Neural progenitor cell (in vitro differentiated cells): ENCODE measurements at regions not wholly inside any gene's neighbourhood (a gene's known extent, or its start where the extent isn't known, plus 50 kb on each side); places are given as distances from the start of the nearest gene placed in this dataset.

Experiments used
- DNase-seq: peaks from one replicate; pipeline ENCODE4 v3.0.0-alpha.2; 2016; ENCODE audit warnings: low spot score
- H2AFZ ChIP-seq: fragments of 200-600 bp; sonication (generic); replicated peaks from 2 replicates; pipeline ENCODE4 v1.6.1; 2016; ENCODE audit warnings: antibody characterized with exemption
- H3F3A ChIP-seq: fragments of 200-600 bp; sonication (generic); 2 replicates; pipeline ENCODE4 v1.6.1; 2016; ENCODE audit warnings: antibody characterized with exemption, low read depth
- H3K27ac ChIP-seq: fragments of 200-600 bp; sonication (generic); 2 replicates; pipeline ENCODE4 v1.5.1; 2016; ENCODE audit warnings: mild to moderate bottlenecking
- H3K27me3 ChIP-seq: fragments of 200-600 bp; sonication (generic); 2 replicates; pipeline ENCODE4 v1.6.1; 2016; ENCODE audit warnings: mild to moderate bottlenecking, moderate library complexity
- H3K36me3 ChIP-seq: fragments of 200-600 bp; sonication (generic); 2 replicates; pipeline ENCODE4 v1.5.1; 2016
- H3K4me1 ChIP-seq: fragments of 200-600 bp; sonication (generic); 2 replicates; pipeline ENCODE4 v1.6.1; 2016; ENCODE audit warnings: mixed run types
- H3K4me2 ChIP-seq: fragments of 200-600 bp; sonication (generic); 2 replicates; pipeline ENCODE4 v1.6.1; 2016
- H3K4me3 ChIP-seq: fragments of 200-600 bp; sonication (generic); 2 replicates; pipeline ENCODE4 v1.5.1; 2016
- H3K79me2 ChIP-seq: fragments of 200-600 bp; sonication (generic); 2 replicates; pipeline ENCODE4 v1.6.1; 2016; ENCODE audit warnings: low read depth
- H3K9ac ChIP-seq: fragments of 200-600 bp; sonication (generic); 2 replicates; pipeline ENCODE4 v1.6.1; 2016
- H3K9me3 ChIP-seq: fragments of 200-600 bp; sonication (generic); 2 replicates; pipeline ENCODE4 v1.5.1; 2016; ENCODE audit warnings: low read depth
- H4K20me1 ChIP-seq: fragments of 200-600 bp; sonication (generic); 2 replicates; pipeline ENCODE4 v1.6.1; 2016; ENCODE audit warnings: low read depth
- H3K27ac Mint-ChIP-seq: 3 replicates; pipeline ENCODE4 v1.8.0; 2021; ENCODE audit warnings: mixed read lengths
- H3K27me3 Mint-ChIP-seq: 2 replicates; pipeline ENCODE4 v1.8.0; 2022; ENCODE audit warnings: low read depth, mild to moderate bottlenecking, inconsistent platforms, moderate library complexity, mixed read lengths; ENCODE audit not compliant: insufficient read depth
- H3K36me3 Mint-ChIP-seq: 3 replicates; pipeline ENCODE4 v1.8.0; 2021; ENCODE audit warnings: mixed read lengths
- H3K4me1 Mint-ChIP-seq: 3 replicates; pipeline ENCODE4 v1.8.0; 2021; ENCODE audit warnings: mixed read lengths
- H3K4me3 Mint-ChIP-seq: 3 replicates; pipeline ENCODE4 v1.8.0; 2021; ENCODE audit warnings: mild to moderate bottlenecking, moderate library complexity, mixed read lengths
- H3K9me3 Mint-ChIP-seq: 3 replicates; pipeline ENCODE4 v1.8.0; 2020; ENCODE audit warnings: mixed read lengths
- EZH2 ChIP-seq: fragments of 200-600 bp; sonication (generic); IDR thresholded peaks from 2 replicates; pipeline ENCODE4 v1.6.1; 2017; ENCODE audit warnings: antibody characterized with exemption, mild to moderate bottlenecking, moderate library complexity
- EZH2phosphoT487 ChIP-seq: fragments of 200-600 bp; sonication (generic); IDR thresholded peaks from 2 replicates; pipeline ENCODE4 v1.6.1; 2017; ENCODE audit warnings: antibody characterized with exemption
- TF ChIP-seq, protein P1 (sequence below): fragments of 200-600 bp; sonication (generic); IDR thresholded peaks from 2 replicates; pipeline ENCODE4 v1.5.1; 2017; ENCODE audit warnings: antibody characterized with exemption, mild to moderate bottlenecking

DNA sequence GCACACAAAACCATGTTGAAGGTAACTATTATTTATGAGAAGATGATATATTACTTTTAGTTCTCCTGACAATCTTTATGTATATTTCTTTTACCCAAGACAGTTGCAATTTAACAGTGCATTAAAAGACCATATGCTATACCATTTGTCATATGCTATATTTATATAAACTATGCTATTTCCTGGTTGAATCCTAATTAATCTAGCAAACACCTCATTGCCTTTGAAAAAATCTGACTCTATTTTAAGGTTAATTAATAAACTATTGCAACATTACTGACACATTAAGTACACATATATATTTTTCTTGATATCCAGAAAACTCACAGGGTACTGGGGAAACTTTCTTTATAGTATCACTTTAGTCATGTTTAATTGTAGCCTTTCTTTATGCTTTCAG, 649.4 kb upstream of the PCDH20 start:
- H3K27me3 ChIP-seq: no peaks in the 10 kb centered on the region
- peaks cover 2% of the 10 kb centered on the region for H3K27me3 Mint-ChIP-seq
- H3K4me1 ChIP-seq: no peaks in the 10 kb centered on the region
- no peak overlapping the region for H3K27ac ChIP-seq
- no peaks in the 10 kb centered on the region for H3K36me3 ChIP-seq
- H3K4me3 ChIP-seq: no peak overlapping the region
- H3K9me3 ChIP-seq: no peaks in the 10 kb centered on the region
- TF ChIP-seq EZH2phosphoT487 (no peak), EZH2 (no peak)
- TF ChIP-seq, protein P1, sequence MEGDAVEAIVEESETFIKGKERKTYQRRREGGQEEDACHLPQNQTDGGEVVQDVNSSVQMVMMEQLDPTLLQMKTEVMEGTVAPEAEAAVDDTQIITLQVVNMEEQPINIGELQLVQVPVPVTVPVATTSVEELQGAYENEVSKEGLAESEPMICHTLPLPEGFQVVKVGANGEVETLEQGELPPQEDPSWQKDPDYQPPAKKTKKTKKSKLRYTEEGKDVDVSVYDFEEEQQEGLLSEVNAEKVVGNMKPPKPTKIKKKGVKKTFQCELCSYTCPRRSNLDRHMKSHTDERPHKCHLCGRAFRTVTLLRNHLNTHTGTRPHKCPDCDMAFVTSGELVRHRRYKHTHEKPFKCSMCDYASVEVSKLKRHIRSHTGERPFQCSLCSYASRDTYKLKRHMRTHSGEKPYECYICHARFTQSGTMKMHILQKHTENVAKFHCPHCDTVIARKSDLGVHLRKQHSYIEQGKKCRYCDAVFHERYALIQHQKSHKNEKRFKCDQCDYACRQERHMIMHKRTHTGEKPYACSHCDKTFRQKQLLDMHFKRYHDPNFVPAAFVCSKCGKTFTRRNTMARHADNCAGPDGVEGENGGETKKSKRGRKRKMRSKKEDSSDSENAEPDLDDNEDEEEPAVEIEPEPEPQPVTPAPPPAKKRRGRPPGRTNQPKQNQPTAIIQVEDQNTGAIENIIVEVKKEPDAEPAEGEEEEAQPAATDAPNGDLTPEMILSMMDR: no peak
- no peaks in the 10 kb centered on the region for H3F3A ChIP-seq
- DNase-seq: no peak
- no peak overlapping the region for H2AFZ ChIP-seq
- H3K9ac ChIP-seq: no peak overlapping the region
- no peaks in the 10 kb centered on the region for H3K4me1 Mint-ChIP-seq
- H3K4me2 ChIP-seq: no peak overlapping the region
- no peaks in the 10 kb centered on the region for H3K36me3 Mint-ChIP-seq
- no peaks in the 10 kb centered on the region for H4K20me1 ChIP-seq
- H3K9me3 Mint-ChIP-seq: no peaks in the 10 kb centered on the region
- H3K79me2 ChIP-seq: no peaks in the 10 kb centered on the region
- H3K27ac Mint-ChIP-seq: no peak overlapping the region
- H3K4me3 Mint-ChIP-seq: no peak overlapping the region

DNA sequence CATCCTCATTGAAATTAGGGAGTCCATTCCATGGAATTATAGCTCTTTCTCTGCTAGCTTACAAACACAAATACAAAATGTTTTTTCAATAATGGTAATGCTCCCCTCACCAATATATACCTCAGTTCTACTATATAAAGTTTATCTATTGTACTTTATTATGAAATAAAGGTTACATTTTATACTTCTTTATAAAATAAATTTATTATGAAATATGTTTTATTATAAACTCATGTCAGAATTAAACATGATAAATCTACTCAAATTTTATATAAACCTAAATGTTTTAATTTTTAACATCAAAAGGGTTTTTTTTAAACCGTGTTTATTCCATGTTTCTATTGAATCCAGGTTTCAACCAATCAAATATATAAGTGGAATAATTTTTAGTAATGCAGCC, 646.1 kb upstream of the PCDH20 start:
- no peak overlapping the region for H3K27ac ChIP-seq
- H3F3A ChIP-seq: no peaks in the 10 kb centered on the region
- H3K4me1 ChIP-seq: no peaks in the 10 kb centered on the region
- no peak overlapping the region for H3K9ac ChIP-seq
- H3K9me3 ChIP-seq: no peaks in the 10 kb centered on the region
- H3K4me1 Mint-ChIP-seq: peaks cover 12% of the 10 kb centered on the region
- H3K4me2 ChIP-seq: no peak overlapping the region
- no peaks in the 10 kb centered on the region for H3K9me3 Mint-ChIP-seq
- no peak overlapping the region for H3K4me3 ChIP-seq
- no peaks in the 10 kb centered on the region for H4K20me1 ChIP-seq
- H3K27me3 Mint-ChIP-seq: peaks cover 2% of the 10 kb centered on the region
- no peak overlapping the region for H3K4me3 Mint-ChIP-seq
- H3K36me3 ChIP-seq: no peaks in the 10 kb centered on the region
- no peaks in the 10 kb centered on the region for H3K27me3 ChIP-seq
- DNase-seq: no peak
- H3K79me2 ChIP-seq: no peaks in the 10 kb centered on the region
- no peak overlapping the region for H2AFZ ChIP-seq
- TF ChIP-seq EZH2 (no peak), EZH2phosphoT487 (no peak)
- TF ChIP-seq, protein P1: no peak
- H3K27ac Mint-ChIP-seq: no peak overlapping the region
- no peaks in the 10 kb centered on the region for H3K36me3 Mint-ChIP-seq

DNA sequence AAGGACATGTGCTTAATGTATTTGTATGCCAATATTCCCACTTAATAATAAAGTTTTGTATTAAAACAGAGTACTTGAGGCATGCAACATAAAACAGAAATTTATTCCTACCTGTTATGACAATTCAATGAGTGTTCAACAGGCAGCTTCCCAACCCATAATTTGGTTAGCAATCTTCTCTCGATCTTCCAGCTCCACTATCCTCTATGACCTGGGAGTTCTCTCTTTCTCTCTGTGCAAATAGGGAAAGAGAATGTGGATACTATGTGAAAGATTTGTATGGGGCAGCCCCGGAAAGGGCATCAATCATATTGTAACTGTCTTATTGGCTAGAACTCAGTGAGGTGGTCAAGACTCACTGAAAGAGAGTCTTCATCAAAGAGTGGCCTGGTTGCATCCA, 644.9 kb upstream of the PCDH20 start:
- no peak for TF ChIP-seq EZH2
- TF ChIP-seq, protein P1: no peak
- TF ChIP-seq EZH2phosphoT487: no peak
- H3F3A ChIP-seq: no peaks in the 10 kb centered on the region
- peaks cover 2% of the 10 kb centered on the region for H3K27me3 Mint-ChIP-seq
- no peak overlapping the region for H3K27ac ChIP-seq
- H3K9me3 ChIP-seq: no peaks in the 10 kb centered on the region
- no peak overlapping the region for H3K9ac ChIP-seq
- DNase-seq: no peak
- H3K4me1 Mint-ChIP-seq: peaks cover 12% of the 10 kb centered on the region
- H3K36me3 Mint-ChIP-seq: no peaks in the 10 kb centered on the region
- H3K27me3 ChIP-seq: no peaks in the 10 kb centered on the region
- H3K4me3 Mint-ChIP-seq: no peak overlapping the region
- H3K4me3 ChIP-seq: no peak overlapping the region
- H3K4me2 ChIP-seq: no peak overlapping the region
- no peak overlapping the region for H3K27ac Mint-ChIP-seq
- no peaks in the 10 kb centered on the region for H3K9me3 Mint-ChIP-seq
- no peaks in the 10 kb centered on the region for H3K4me1 ChIP-seq
- H3K36me3 ChIP-seq: no peaks in the 10 kb centered on the region
- H3K79me2 ChIP-seq: no peaks in the 10 kb centered on the region
- H4K20me1 ChIP-seq: no peaks in the 10 kb centered on the region
- H2AFZ ChIP-seq: no peak overlapping the region
